SK-N-DZ (cell line): ENCODE measurements at regions not wholly inside any gene's neighbourhood (a gene's known extent, or its start where the extent isn't known, plus 50 kb on each side); places are given as distances from the start of the nearest gene placed in this dataset.
A peak's percentile ranks its signal among the peaks of the same experiment; 100 is the strongest.
"Not testable (repeated sequence)": the region's sequence is repeated elsewhere in the genome, so short reads cannot be mapped to it uniquely, and the experiment has no call there.

ENCODE experiments used
- DNase-seq: peaks from one replicate; pipeline ENCODE4 v3.0.0-alpha.2; 2015; ENCODE audit warnings: low spot score

GRCh38 chr2:175766880-175767279 lies 235.2 kb downstream of the LNPK start:
- no peak for DNase-seq

- DNase-seq: no peak
These were observed 246.2 kb downstream of the LNPK start for GRCh38 chr2:175755656-175756386.

- no peak for DNase-seq
These were observed 246.9 kb downstream of the LNPK start for GRCh38 chr2:175755169-175755568.

- no peak for DNase-seq
These were observed 251.9 kb downstream of the LNPK start for GRCh38 chr2:175750195-175750594.

- DNase-seq: no peak
These were observed 256.2 kb downstream of the LNPK start for GRCh38 chr2:175745911-175746310.

GRCh38 chr2:175744000-175744399 lies 258.1 kb downstream of the LNPK start:
- DNase-seq: no peak

- DNase-seq: no peak
These were observed 259.1 kb downstream of the LNPK start for GRCh38 chr2:175743011-175743410.

- DNase-seq: no peak
These were observed 259.7 kb downstream of the LNPK start for GRCh38 chr2:175742367-175742766.

GRCh38 chr2:175741164-175741563 lies 260.9 kb downstream of the LNPK start:
- no peak for DNase-seq

- DNase-seq: no peak
These were observed 264.2 kb downstream of the LNPK start for GRCh38 chr2:175737722-175738361.

GRCh38 chr2:175734686-175735085 lies 267.4 kb downstream of the LNPK start:
- no peak for DNase-seq

- DNase-seq: no peak
These were observed 269.5 kb downstream of the LNPK start for GRCh38 chr2:175732531-175732930.

- no peak for DNase-seq
These were observed 272.0 kb downstream of the LNPK start for GRCh38 chr2:175730050-175730449.

- no peak for DNase-seq
These were observed 272.9 kb downstream of the LNPK start for GRCh38 chr2:175729049-175729706.

GRCh38 chr2:175728032-175728431 lies 274.0 kb downstream of the LNPK start:
- no peak for DNase-seq

GRCh38 chr2:175726223-175726622 lies 275.8 kb downstream of the LNPK start:
- no peak for DNase-seq

- no peak for DNase-seq
These were observed 292.8 kb downstream of the LNPK start for GRCh38 chr2:175709248-175709647.

GRCh38 chr2:175707322-175707721 lies 294.7 kb downstream of the LNPK start:
- DNase-seq: no peak

GRCh38 chr2:175704568-175704967 lies 297.5 kb downstream of the LNPK start:
- not testable (repeated sequence) for DNase-seq

- DNase-seq: no peak
These were observed 304.0 kb downstream of the LNPK start for GRCh38 chr2:175698061-175698460.

- DNase-seq: peak; percentile 60
These were observed 311.8 kb downstream of the LNPK start for GRCh38 chr2:175690113-175690837.

GRCh38 chr2:175688243-175688642 lies 313.8 kb downstream of the LNPK start:
- peak; percentile 14 for DNase-seq
